CD4-positive, alpha-beta T cell treated with Interleukin-6 at 100 ng/mL for 8 hours (primary cell): ENCODE measurements at regions not wholly inside any gene's neighbourhood (a gene's known extent, or its start where the extent isn't known, plus 50 kb on each side); places are given as distances from the start of the nearest gene placed in this dataset.

Source experiments
- DNase-seq: peaks from one replicate; pipeline ENCODE4 v3.0.0-alpha.2; 2020; ENCODE audit warnings: mixed read lengths, low spot score

GRCh38 chr2:145692971-145693478, 1173.1 kb upstream of the ZEB2 start:
- no peak for DNase-seq

- DNase-seq = no peak
Observed at GRCh38 chr2:145691659-145692058, 1171.7 kb upstream of the ZEB2 start.

GRCh38 chr2:145690183-145690778, 1170.4 kb upstream of the ZEB2 start:
- no peak for DNase-seq

DNA sequence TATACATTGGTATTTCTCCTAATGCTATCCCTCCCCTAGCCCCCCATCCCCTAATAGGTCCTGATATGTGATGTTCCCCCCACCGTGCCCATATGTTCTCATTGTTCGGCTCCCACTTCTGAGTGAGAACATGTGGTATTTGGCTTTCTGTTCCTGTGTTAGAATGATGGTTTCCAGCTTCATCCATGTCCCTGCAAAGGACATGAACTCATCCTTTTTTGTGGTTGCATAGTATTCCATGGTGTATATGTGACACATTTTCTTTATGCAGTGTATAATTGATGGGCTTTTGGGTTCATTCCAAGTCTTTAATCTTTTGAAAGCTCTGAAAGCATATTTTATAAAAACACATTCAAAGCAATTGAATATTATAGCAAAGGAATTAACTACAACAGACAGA, 1169.4 kb upstream of the ZEB2 start:
- DNase-seq = no peak

DNA sequence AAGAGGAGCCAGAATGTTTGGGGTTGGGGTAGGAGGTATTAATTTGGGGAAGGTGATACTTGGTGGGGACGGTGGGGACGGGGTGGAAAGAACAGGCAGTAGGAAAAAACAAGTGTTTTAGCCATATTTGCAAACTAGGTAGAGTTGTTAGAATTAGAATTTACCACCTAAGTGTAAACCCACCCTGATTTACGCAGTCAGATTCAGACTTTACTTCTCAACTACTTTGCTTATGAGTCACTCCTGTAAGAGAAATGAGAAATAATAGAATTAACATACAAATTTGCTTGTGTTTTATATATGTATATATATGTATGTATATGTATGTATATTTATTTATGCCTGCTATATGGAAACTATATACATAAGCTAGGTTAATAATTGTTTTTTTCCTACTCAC, 1168.2 kb upstream of the ZEB2 start:
- no peak for DNase-seq

DNA sequence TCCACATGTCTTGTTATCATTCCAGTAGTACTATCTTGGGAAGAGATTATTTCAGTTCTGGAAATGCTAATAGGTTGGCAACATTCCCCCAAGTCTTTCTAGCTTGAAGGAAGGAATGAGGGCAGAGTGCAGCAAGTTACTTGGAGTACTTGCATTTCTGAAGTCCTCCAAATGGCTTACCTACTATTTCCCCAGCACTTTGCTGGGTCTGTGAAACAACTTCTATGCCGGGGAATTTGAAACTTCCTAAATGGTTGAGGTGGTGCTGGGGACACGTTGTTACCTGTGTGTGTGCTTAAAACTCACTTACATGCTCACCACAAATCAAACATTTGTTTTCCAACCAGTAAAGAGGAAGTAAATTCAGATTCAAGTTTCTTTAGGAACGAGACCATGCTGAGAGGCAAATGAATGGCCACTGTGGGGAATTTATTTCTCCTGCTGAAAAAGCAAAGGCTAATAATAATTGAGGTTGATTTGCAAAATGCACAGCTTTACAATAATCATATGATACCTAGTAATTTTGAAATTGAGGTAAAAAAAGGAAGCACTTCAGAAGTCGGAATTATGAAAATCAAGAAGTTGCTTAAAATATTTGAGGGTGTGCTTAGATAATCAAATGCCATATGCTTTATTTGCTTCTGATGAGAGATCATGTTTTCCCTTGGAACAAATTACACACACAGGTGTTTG, 1167.7 kb upstream of the ZEB2 start:
- DNase-seq = no peak

GRCh38 chr2:145685383-145686050, 1165.6 kb upstream of the ZEB2 start:
- no peak for DNase-seq

GRCh38 chr2:145682546-145683157, 1162.7 kb upstream of the ZEB2 start:
- DNase-seq = no peak

DNA sequence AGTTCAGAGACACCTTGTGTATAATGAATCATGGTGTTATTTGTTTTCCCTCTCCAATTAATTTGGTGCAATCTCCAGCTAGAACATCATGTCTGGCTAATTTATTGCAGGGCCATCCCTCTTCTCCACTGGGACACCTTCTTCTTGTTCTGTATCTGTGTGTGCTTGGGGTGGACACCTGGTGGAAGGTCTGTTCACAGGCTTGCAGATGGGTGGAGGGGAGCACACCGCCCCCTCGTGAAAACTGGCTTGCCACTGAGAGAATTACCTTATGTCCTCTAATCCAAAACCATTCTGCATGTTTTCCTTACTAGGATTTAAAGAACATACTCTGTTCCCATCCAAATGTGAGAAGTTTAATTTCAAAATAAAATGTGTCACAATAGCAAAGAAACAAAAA, 1160.4 kb upstream of the ZEB2 start:
- DNase-seq = no peak

GRCh38 chr2:145677371-145677770, 1157.5 kb upstream of the ZEB2 start:
- DNase-seq = no peak

DNA sequence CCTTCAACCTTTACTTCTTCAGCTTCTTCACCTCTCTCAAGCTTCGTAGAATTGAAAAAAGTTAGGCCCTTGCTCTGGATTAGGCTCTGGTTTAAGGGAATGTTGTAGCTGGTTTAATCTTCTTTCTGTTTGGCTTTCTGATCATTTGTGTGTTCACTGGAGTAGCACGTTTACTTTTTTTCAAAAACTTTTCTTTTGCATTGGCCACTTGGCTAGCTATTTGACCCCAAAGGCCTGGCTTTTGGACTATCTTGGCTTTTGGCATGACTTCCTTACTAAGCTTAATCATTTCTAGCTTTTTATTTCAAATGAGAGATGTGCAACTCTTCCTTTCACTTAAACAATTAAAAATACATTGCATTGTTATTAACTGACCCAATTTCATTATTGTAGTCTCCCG, 1154.8 kb upstream of the ZEB2 start:
- no peak for DNase-seq

DNA sequence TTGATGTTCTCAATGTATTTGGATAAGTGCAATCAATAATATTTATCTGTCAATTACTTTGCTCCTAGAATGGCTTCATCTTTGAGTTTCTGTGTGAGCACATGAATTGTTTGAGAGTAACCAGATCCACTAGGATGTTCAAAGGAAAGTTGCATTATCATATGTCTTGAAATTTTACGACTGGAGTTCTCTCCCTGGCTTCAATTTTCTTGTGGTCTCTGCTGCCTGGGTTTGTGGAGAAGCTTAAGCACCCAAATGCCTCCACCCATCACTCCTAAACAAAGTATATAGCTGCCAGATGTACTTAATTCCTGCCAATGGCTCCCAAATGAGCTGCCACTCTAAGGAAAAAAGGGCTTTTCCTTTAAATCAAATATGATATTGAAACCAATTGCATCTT, 1149.4 kb upstream of the ZEB2 start:
- DNase-seq = no peak

- DNase-seq = no peak
Observed at GRCh38 chr2:145666552-145666951, 1146.6 kb upstream of the ZEB2 start.

DNA sequence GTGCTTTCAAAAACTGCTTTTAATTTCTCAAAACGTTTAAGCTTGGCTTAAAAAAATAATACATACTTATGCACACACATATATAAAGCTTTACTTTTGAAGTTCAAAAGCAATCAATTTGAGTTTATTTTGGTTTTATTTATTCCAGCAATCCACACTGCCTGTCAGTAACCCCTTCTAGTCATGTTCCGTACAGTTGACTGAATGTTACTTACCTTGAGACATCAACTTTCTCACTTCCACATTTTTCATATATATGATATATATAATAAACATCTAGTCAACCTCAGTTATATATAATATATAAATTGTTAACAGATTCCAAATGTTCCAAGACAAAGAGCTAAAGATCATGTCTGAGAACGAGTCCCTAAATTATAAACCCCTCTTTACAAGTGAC, 1137.3 kb upstream of the ZEB2 start:
- no peak for DNase-seq

- DNase-seq = no peak
Observed at GRCh38 chr2:145655165-145655765, 1135.3 kb upstream of the ZEB2 start.

DNA sequence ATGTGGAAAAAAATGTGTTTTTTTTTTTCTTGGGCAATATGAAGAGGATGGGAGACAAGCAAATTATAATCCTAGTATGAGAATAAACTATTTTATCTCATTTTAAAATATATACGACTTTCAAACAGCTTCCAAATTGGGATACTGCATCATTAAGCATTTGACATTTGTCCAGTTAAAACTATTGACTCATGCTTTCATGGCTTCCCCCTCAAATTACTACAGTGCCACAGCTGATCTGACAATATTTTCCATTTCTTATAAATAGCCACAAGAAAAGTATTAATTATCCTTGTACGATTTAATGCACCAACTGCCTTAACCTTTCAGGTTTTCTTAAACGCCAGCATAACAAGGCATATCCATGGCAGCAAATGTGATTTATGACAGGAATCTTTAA, 1134.8 kb upstream of the ZEB2 start:
- no peak for DNase-seq

DNA sequence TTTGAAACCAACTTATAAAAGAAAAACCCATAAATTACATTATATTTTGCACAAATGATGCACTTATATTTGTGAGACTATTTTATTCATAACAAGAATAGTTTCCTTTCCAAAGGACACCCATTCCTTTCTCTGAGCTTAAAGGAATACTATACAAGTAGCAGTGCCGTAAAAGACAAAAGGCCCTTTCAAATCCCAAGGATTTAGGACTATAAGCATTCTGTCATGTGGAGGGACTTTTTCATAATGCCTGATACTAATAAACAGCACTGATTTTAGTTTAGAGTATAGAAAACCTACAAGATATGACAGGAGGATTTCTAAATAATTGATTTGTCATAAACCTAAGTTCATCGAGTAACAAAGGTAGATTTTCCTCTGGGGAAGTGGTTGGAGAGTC, 1134.2 kb upstream of the ZEB2 start:
- DNase-seq = no peak

DNA sequence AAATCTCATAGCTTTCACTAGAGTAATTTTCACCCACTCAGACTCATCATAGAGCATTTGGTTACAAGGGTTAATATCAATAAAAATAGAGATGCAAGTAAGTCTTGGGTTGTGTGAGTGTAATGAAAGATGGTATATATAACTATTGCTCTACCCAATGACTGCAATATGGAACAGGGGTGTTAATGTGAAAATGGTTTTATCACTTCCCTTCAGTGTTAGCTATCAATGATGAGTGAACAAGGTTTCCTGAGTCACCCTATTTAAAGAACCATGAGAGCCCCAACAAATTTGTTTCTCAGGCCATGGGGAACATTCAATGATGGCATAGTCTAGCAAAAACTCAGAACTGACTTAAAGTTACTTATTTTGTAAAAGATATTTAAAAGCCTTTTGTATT, 1133.6 kb upstream of the ZEB2 start:
- DNase-seq = no peak

- no peak for DNase-seq
Observed at GRCh38 chr2:145652571-145653545, 1132.9 kb upstream of the ZEB2 start.

- DNase-seq = no peak
Observed at GRCh38 chr2:145652036-145652435, 1132.1 kb upstream of the ZEB2 start.

DNA sequence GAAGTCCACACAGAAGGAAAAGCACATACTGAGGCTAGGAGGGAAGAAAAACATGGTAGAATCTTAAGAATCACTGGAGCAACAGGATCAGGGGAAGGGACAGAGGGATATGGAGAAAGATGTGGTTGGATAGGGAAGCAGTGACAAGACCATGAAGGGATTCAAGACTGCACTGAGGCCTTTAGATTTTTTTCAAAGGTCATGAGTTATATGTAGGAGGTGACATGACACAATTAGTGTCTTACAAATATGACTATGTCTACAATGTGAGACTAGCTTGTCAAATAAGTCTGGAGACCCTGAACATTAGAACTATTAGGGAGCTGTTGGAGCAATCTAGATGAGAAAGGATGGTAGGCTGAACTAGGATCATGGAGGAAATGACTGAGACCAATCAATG, 1130.3 kb upstream of the ZEB2 start:
- no peak for DNase-seq
